Muscle of arm (tissue), 1 donor: ENCODE measurements at regions not wholly inside any gene's neighbourhood (a gene's known extent, or its start where the extent isn't known, plus 50 kb on each side); places are given as distances from the start of the nearest gene placed in this dataset.
"Not testable (repeated sequence)": the region's sequence is repeated elsewhere in the genome, so short reads cannot be mapped to it uniquely, and the experiment has no call there.

ENCODE experiments used
- DNase-seq: peaks from one replicate; pipeline ENCODE4 v3.0.0-alpha.2; 2013

DNA sequence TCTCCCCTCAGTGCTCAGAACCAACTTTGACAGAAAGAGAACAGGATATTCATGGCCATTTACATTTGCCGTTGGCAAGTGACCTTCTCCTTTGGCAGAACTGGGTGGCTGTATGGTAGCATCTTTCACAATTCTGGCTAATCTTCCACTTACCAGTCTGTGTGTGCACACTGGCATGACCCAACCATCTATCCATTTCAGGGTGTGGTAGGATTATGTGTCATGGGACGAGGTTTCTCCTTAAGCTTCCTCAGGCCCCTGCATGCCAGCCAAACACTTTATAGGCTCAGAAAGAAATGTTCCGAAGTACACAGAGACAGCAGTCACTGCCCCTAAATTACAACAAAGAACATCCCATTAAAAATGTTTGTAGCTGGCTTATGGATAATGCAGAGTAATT is 497.1 kb downstream of the NFIB start:
- no peak for DNase-seq

DNA sequence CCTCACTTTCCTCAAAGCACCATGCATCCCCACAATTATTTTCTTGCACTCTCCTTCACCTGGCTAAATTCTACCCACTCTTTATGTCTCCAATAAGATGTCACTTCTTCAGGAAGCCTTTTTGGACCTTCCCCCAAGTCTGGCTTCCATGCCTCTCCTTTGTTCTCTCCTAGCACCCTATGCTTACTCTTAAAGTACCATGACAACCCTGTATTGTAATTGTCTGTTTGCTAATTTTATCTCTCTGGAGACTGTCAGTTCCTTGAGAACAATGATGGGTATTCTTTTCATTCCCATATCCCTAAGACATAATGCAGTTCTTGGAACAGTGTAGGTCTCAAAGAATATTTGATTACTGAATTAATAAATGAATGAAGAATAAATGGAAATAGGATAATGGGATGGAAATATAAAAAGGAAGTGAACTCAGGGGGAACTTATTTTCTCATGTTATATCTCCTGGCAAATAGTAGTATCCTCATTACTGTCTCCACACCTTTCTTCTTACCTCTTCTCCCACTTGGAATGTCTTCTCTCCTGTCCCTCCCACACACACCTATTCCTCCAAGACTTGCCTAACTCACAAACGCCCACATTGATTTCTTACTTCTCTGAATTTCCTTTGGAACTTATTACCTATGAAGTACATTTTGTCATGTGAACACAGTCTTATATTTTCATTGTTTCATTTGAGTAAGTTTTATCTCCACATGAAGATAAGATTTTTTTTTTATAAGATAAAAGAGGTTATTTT is 499.1 kb downstream of the NFIB start:
- DNase-seq, result no peak

DNA sequence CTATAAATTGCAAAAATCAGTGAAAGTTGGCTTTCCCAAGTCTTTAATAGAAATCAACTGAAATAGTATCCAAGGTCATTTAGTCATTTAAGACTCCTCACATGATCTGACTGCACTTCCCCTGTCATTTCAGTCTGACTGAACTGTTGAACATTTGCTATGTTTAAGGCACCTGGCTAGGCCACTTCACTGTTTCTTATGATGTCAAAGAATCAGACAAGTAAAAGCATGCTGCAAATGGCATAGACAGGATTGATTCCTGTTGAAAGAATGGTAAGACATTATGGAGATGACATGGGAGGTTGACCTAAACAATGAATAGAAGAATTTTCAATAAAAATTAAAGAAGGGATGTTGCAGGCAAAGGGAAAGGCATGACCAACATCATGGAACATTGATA is 502.1 kb downstream of the NFIB start:
- DNase-seq, result no peak

DNA sequence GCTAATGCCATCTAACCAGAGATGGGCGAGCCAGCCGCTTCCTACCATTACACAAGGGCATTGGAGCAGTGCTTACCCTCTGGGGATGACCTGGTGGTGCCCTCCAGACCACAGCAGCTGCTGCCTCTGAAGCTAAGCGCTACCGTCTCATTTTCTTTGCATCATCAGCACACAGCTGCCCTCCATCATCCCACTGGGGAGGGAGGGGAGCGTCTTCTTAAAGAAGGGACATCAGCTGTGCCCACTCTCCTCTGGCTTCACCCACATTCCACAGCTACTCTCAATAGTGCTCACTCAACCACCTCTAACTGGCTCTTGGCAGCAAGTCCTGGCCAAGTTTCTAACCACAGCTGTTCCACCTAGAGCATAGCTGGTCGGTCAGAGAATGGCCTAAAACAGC is 503.4 kb downstream of the NFIB start:
- peak; percentile 47 for DNase-seq

DNA sequence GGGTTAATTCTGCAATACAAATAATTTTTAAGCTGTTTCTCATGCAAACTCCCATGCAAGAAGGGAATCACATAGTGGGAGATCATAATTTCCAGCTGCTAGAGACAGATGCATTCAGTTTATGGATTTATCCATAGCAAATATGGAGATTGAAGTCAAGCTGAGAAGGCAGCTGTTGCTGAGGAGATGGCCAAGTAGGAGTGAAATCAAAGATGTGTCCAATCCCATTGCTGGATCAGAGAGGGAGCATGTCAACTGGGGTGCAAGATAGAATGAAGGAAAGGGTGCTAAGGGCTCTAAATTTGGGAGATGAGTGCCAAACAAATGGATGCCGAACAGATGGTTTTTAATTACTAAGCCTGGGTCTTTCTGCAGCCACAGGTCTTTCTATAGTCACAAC is 504.5 kb downstream of the NFIB start:
- DNase-seq, result no peak

DNA sequence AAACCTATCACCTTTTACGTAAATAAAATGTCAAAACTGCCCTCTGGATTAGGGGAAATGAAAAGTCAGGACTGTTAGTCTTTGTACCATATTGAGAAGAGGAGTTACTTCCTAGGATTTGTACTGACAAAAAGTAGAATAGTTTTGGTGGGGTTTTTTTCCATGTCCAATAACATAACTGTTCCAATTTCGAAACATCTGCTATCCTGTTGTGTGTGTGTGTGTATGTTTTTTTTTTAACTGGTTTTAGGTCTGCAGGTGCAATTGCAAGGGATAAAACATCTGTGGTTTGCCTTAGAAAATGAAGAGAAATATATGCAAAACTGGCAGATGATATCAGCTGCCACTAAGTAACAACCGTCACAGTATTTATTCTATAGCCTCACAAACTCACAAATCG is 506.8 kb downstream of the NFIB start:
- no peak for DNase-seq

DNA sequence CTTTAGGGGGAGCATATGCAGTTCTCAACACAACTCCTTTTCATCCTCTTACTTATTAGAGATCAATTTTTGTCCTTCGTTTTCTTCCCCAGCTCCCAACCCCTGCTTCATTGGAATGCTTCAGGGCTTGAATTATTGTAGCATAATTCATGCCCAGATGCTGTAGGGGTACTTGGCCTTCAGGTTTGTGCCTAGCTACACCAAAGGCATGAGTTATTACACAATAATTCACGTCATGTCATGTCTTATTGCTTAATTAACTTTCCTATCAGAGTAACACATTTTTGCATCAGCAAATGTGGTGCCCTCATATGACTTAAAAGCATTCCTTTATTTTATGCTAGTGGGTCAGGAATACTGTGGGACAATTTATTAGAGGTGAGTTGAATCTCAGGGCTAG is 507.2 kb downstream of the NFIB start:
- DNase-seq, result no peak

DNA sequence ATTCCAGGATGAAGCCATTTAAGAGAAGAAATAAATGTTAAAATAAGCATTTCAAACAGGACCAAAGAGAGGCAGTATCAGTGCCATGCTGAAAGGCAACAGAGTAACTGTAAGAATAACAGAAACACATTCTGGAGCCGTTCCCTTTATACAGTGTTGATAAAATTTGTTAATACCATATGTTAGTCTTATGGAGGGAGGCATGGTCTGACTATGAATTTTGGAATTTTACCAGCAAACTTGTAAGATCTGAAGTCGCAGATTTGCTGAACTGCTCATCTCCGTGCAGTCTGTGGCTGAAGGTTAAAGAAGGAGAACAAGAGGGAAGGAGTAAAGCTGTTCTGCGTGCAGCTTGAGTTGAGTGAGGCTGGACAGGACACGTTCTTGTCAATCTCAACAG is 508.4 kb downstream of the NFIB start:
- DNase-seq, result no peak

DNA sequence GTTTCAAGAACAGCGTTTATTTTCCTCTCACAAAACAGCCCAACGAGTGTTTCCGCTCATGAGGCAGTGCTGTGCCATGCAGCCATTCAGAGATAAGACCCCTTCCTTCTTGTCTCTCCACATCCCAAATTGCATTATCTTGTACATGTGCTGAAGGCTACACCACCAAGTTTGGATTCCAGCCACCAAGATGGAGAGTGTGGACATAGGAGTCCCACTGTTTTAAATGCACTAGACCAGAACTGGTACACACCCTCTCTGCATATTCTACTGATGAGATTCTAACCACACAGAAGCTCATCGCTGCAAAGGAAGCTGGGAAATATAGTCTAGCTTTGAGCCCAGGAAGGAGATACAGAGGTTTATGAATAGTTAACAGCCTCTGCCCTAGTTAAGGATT is 509.4 kb downstream of the NFIB start:
- no peak for DNase-seq

DNA sequence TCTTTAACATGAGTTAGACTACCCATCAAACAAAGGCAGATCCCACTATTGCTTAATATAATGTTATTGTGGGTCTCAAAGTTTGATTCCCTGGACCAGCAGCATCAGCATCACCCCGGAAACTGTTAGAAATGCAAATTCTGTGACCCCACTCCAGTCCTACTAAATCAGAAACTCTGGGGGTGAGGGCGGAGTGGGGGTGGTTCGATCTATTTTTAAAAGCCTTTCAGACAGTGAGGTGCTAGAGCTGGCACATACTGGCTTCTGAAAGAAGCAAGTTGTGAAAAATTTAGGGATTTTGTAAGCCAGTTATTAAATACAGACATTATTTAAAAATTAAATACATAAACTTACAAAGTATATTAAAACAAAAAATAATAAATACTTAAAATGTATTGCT is 513.2 kb downstream of the NFIB start:
- no peak for DNase-seq

DNA sequence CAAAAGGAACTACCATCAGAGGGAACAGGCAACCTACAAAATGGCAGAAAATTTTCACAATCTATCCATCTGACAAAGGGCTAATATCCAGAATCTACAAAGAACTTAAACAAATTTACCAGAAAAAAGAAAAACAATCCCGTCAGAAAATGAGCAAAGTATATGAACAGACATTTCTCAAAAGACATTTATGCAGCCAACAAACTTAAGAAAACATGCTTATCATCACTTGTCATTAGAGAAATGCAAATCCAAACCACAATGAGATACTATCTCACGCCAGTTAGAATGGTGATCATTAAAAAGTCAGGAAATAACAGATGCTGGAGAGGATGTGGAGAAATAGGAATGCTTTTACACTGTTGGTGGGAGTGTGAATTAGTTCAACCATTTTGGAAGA is 516.2 kb downstream of the NFIB start:
- not testable (repeated sequence) for DNase-seq

DNA sequence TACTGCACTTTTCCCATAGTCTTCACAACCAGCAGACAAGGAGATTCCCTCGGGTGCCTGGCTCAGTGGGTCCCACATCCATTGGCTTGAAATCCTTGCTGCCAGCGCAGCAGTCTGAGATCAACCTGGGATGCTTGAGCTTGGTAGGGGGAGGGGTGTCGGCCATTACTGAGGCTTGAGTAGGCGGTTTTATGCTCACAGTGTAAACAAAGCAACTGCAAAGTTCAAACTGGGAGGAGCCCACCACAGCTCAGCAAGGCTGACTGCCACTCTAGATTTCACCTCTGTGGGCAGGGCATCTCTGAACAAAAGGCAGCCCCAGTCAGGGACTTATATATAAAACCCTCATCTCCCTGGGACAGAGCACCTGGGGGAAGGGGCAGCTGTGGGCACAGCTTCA is 512.3 kb upstream of the MPDZ start:
- DNase-seq, result no peak

DNA sequence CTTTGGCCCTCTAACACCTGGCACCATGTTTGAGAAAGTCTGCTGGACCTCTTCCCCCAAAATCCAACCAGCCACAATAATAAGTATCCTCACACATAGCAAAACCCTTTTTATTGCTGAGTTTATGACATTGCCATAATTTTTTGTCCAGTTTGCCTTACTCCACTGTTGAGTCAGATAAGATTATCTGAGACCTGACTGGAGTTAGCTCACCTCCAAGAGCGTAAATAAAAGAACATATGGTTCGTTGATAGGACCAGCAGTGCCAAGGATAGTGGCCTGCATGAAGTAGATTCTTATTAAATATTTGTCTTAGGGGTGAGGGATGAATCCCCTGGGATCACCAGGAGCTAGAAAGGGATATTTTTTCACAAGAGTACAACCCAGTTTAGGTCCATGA is 510.6 kb upstream of the MPDZ start:
- DNase-seq, result no peak

DNA sequence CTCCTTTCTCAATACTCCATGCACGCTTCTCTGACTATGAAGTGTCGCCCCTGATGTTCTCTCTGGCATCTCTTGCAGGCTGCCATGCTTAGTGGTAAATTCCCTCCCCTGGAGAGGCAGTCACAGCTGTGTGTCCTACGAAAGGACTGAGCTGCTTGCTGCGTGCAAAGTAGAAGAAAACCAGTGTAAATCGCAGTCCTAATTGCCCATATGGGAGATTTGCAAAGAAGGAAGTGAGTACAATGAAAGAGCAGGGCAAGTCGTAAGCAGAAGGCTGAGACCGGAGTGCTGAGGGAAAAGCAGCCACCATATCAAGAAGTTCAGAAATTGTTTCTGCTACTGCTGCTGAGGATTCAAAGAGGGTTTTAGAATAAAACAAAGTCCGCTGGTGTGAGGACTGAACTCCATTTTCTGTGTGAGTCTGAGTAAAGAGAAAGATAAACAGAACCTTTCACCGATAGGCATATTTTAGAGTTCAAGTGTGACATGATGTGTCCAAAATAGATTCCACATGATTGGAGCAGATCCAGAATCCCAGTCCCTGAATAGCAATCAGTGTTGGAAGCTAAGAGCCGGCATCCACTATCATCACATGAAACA is 507.8 kb upstream of the MPDZ start:
- DNase-seq, result peak; percentile 93

DNA sequence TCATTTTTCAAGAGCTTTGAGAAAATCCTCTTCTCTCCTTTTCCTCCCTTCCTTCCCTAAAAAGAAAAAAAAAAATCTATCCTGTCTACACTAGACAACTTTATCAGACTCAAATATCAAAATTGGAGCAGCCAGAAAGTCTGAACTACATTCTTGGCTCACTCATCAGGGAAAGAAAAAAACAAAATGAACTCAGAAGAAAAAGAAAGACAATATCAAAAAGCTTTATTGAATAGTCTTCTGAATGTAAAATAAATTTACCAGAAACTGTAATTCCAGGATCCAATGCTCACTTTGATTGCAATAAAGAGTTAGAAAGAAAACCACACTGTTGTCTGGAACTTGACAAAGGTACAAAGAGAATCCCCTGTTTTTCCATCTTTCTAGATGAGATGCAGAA is 507.2 kb upstream of the MPDZ start:
- DNase-seq, result no peak

DNA sequence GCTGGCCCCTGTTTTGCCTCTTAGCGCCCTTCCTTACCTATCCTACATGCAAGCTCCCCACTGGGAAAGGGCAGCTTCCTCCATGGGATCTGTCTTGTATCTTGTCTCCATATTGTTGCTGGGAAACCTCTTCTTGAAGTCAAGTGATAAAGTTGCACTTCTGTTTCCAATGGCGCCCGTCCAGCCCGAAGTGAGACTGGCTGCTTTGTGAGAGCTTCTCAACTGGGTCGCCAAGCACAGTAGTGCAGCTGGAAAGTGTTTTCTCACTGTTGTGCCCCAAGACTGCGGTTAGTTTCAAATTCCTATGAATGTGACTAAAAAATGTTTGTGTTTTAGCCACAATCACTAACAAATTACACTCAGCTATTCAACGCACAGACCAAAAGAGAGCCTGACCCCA is 506.6 kb upstream of the MPDZ start:
- DNase-seq, result no peak

DNA sequence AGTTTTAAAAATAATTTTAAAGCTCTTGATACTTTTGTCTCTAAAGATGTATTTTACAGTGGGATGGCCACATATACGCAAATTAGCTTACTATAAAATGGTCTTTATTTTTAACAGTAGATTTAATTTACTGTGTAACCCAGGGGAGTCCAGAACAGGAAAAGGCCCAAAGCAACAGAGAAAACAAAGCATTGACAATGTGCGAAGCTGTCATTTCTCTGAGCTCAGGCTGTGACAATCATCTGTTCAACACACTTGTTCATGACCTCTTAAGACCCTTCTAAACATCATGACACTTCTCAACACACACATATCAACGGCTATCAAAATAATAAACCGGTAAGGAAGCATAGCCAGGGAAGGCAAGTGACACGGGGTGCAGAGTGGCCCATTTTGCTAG is 499.6 kb upstream of the MPDZ start:
- no peak for DNase-seq

DNA sequence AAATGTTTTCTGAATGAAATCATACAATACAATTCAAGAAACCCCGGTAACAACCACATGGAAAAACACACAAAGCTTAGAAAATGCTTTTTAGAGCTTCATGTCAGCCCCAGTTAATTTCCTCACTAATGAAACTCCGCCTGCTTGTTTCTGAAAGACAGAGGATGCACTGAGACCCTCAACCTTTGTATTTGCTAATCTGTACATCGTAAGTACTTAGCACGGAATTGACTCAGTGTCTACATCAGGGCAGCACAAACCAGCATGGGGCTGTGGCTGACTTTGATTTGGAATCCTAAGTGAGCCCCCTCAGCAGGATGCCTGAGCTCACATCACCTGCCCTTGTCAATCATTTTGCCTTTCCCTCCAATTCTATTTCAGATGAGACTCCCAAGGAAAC is 499.1 kb upstream of the MPDZ start:
- DNase-seq, result peak; percentile 51

DNA sequence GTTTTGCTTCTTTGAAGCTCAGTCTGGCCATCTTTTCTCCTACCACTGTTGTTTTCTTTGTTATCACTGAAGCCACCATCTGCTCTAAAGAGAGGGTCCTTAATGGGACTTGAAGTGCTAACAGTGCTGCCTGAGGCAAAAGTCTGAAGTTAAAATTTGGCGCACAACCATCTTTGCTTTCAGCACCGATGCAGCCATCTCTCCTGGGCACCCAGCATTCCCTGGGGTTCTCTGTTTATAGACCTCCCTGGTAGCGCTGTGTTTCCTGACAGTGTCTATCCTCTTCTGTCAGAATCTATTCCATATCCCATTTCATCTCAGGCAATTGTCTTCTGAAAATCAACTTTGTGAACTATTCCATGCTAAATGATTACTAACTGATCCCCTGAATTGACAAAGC is 491.5 kb upstream of the MPDZ start:
- DNase-seq, result no peak

DNA sequence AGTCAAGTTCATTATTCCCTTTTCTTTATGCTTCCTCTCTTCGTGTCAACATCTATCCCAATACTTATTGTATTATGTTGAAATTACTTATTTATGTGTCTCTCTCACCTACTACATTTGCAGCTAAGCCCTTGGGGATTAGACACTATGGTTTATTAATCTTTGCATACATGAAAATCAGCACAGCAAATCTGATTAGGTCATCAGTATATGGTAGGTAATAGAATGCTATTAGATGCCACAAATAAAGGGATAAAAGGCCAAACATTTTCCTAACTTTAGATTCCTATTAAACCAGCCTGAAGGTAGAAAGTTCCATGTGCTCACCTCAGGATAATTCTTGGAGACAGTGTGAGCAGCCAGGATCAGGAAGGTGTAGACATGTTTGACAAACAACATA is 490.1 kb upstream of the MPDZ start:
- DNase-seq, result no peak

DNA sequence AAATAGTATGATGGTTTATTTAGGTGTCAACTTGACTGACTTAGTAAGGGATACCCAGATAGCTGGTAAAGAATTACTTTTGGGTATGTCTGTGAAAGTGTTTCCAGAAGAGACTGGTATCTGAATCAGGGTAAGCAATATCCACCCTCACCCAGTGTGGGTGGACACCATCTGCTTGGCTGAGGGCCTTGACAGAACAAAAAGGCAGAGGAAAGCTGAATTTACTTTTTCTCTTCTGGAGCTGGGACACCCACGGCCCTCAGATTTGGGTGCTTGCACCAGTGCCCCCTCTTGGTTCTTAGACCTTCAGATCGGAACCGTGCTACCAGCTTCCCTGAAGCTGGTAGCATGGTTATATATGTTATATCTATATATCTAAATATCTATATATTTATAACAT is 489.5 kb upstream of the MPDZ start:
- DNase-seq, result no peak

DNA sequence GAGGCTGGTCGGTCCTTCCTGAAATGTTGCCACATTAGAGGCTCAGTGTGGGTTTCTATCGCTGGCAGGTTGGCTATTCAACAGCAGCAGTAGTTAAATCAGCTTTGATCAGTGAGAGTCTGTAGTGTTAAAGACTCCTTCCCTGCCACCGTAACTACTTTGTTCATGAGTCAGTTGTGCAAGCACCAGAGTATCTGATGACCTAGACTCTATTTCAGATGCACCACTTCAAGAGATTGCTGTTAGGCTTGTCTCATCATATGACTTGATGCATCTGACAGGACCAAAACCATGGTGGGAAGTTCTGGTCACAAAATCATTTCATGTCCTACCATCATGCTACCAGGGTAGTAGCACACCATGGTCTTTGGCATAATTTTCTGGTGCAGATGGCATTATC is 482.7 kb upstream of the MPDZ start:
- DNase-seq, result no peak

DNA sequence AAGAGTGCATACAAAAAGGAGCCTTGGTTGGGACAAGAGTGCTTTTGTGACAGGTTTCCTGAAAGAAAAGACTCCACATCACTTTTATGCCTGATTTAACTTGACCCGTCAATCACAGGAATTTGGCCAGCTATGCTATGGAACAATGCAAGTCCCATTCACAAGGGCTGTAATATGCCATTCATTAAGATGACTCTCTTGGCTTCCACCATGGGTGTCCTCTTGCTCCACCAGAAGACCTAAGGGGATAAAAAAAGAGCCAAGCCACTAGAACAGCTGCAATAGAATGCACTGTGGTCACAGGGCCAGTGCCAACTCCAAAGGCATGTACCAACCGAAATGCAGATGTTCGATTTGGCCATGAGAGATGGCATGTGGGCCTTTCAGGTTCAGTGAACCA is 480.1 kb upstream of the MPDZ start:
- DNase-seq, result no peak

DNA sequence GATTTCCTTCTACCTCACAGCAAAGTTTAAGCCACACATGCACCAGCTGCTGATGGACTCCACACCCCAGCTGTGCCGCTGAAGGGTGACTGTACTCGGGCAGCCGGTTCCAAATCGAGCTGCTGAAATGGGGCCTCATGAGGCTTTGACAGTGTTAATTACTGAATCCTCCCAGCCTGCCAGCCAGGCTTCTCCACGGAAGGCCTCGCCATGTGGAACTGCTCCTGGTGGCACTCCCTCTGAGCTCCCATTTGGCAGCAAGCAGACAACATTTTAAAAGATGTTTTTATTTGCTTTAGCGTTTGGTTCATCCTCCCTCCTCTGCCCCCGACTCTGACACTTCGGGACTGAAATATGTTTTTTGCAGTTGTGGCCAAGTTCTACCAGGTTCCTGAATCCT is 479.4 kb upstream of the MPDZ start:
- DNase-seq, result no peak
